Vagina (tissue), 2 donors: ENCODE measurements at regions not wholly inside any gene's neighbourhood (a gene's known extent, or its start where the extent isn't known, plus 50 kb on each side); places are given as distances from the start of the nearest gene placed in this dataset.
"Not testable (repeated sequence)": the region's sequence is repeated elsewhere in the genome, so short reads cannot be mapped to it uniquely, and the experiment has no call there.

Experiments
- DNase-seq, 2 donors: peaks; one replicate each; pipeline ENCODE4 v3.0.0-alpha.2; 2017; ENCODE audit errors: extremely low spot score in 2 of 2
- H3K27ac ChIP-seq: fragments of 200-600 bp; sonication (generic); one replicate; pipeline ENCODE4 v1.5.1; 2019
- H3K27me3 ChIP-seq: fragments of 200-600 bp; sonication (generic); one replicate; pipeline ENCODE4 v1.5.1; 2019
- H3K36me3 ChIP-seq, 2 donors: fragments of 200-600 bp; sonication (generic); one replicate each; pipeline ENCODE4 v1.5.1; 2017 to 2019
- H3K4me1 ChIP-seq: fragments of 200-600 bp; sonication (generic); one replicate; pipeline ENCODE4 v1.5.1; 2019
- H3K4me3 ChIP-seq, 2 donors: fragments of 200-600 bp; sonication (generic); 1 replicate in 1 of 2; 2 replicates in 1 of 2; pipeline ENCODE4 v1.5.1; 2016 to 2019
- H3K9me3 ChIP-seq: fragments of 200-600 bp; sonication (generic); one replicate; pipeline ENCODE4 v1.5.1; 2019
- POLR2A ChIP-seq, 2 donors: fragments of 450-650 bp; IDR thresholded peaks; one replicate each; pipeline ENCODE4 v1.6.1; 2017; ENCODE audit warnings: antibody characterized with exemption in 2 of 2, mild to moderate bottlenecking in 2 of 2, moderate library complexity in 2 of 2
- POLR2AphosphoS5 ChIP-seq, 2 donors: sonication (generic); formaldehyde crosslinking; IDR thresholded peaks; one replicate each; pipeline ENCODE4 v1.9.0; 2017; ENCODE audit warnings: antibody characterized with exemption in 2 of 2, mild to moderate bottlenecking in 2 of 2, low read depth in 1 of 2; ENCODE audit not compliant: insufficient read depth in 1 of 2
- intact Hi-C: fragments of 100-400 bp; cut with DNase I; formaldehyde crosslinking; loops from one replicate; pipeline ENCODE4 v1.15.1; 2023
- TF ChIP-seq, protein P1 (sequence below), 3 experiments: fragments of 450-650 bp in 2 of 3; fragments of 200-600 bp in 1 of 3; sonication (generic) in 1 of 3; IDR thresholded peaks; one replicate each; pipeline ENCODE4 v1.5.1; 2017 to 2019; ENCODE audit warnings: antibody characterized with exemption in 3 of 3, mild to moderate bottlenecking in 2 of 3, moderate library complexity in 2 of 3

DNA sequence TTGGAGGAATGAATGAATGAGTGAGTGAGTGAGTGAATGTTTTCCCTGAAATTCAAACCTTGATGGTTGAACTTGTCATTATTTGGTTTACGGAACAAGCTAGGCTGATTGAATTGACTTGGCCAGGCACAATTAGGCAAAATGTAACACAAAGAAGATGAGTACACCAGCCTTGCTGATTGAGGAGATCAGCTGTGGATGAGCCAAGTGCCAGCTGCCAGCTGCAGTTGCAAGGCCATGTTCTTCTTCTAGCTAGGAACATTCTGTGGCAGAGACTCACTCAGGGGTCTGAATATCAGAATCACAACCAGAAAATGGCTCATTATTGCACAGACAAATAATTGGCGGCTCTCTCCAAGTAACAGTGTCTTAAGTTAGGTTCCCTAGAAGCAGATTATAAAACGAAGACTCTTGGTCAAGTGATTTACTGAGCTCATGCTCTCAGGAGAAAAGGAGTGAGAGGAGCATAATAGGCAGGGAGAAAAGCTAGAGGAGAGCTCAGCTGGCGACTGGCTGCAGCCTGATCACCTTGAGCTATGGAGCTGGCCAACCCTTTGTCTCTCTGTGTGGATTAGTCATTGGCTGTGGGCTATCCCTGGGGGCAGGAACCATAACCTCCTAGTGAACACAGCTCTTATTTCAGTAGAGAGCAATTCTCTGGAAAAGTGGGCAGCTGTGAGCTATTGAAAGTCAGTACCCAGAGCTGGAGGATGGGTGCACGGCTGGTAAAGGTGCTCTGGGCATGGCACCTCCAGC, 225.3 kb upstream of the SERP2 start:
- Histone ChIP-seq H3K36me3 (no peaks in the 10 kb centered on the region), H3K9me3 (no peaks in the 10 kb centered on the region), H3K4me3 (no peak overlapping the region), H3K4me1 (no peaks in the 10 kb centered on the region), H3K27ac (no peak overlapping the region), H3K27me3 (no peaks in the 10 kb centered on the region)
- no peak for DNase-seq
- TF ChIP-seq, protein P1, sequence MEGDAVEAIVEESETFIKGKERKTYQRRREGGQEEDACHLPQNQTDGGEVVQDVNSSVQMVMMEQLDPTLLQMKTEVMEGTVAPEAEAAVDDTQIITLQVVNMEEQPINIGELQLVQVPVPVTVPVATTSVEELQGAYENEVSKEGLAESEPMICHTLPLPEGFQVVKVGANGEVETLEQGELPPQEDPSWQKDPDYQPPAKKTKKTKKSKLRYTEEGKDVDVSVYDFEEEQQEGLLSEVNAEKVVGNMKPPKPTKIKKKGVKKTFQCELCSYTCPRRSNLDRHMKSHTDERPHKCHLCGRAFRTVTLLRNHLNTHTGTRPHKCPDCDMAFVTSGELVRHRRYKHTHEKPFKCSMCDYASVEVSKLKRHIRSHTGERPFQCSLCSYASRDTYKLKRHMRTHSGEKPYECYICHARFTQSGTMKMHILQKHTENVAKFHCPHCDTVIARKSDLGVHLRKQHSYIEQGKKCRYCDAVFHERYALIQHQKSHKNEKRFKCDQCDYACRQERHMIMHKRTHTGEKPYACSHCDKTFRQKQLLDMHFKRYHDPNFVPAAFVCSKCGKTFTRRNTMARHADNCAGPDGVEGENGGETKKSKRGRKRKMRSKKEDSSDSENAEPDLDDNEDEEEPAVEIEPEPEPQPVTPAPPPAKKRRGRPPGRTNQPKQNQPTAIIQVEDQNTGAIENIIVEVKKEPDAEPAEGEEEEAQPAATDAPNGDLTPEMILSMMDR (IDR thresholded peaks at IDR 0.05) = no peak
- TF ChIP-seq POLR2AphosphoS5 (IDR thresholded peaks at IDR 0.05; ENCODE audit: insufficient read depth in 1 of 2, low read depth in 1 of 2) (no peak), POLR2A (IDR thresholded peaks at IDR 0.05) (no peak)
- intact Hi-C loops = loop anchor here (10.0 kb wide), 1 partner anchor 94 kb away; no protein-coding TSS in a partner anchor

DNA sequence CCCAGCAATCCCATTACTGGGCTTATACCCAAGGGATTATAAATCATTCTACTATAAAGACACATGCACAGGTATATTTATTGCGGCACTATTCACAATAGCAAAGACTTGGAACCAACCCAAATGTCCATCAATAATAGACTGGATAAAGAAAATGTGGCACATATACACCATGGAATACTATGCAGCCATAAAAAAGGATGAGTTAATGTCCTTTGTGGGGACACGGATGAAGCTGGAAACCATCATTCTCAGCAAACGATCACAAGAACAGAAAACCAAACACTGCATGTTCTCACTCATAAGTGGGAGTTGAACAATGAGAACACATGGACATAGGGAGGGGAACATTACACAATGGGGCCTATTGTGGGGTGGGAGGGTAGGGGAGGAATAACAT, 224.4 kb upstream of the SERP2 start:
- not testable (repeated sequence) for H3K4me3 ChIP-seq, H3K4me1 ChIP-seq, DNase-seq, H3K9me3 ChIP-seq, H3K36me3 ChIP-seq, H3K27ac ChIP-seq, H3K27me3 ChIP-seq
- intact Hi-C loops = loop anchor here (10.0 kb wide), 1 partner anchor 94 kb away; no protein-coding TSS in a partner anchor

DNA sequence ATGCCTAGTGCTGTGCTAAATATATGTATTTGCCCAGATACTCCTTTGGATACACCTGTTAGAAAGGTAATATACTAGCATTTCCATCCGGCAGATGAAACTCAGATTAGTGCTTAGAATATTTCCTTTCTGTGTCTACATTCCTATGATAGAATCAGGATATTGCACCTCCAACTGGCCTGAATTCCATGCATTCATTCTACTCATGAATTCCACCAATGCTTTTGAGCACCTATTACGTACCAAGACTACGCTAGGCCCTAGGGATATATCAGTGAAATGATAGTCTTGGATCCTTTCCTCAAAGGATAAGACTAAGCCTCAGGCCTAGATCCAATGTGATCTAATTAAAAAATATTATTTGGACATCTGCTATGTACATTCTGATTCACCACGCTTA, 223.8 kb upstream of the SERP2 start:
- intact Hi-C loops = loop anchor here (10.0 kb wide), 2 partner anchors 65 to 95 kb away; no protein-coding TSS in a partner anchor
- Histone ChIP-seq H3K4me3 (no peak overlapping the region), H3K27ac (no peak overlapping the region), H3K27me3 (no peaks in the 10 kb centered on the region), H3K4me1 (no peaks in the 10 kb centered on the region), H3K36me3 (no peaks in the 10 kb centered on the region), H3K9me3 (no peaks in the 10 kb centered on the region)
- no peak for DNase-seq
- TF ChIP-seq POLR2A (IDR thresholded peaks at IDR 0.05) (no peak), POLR2AphosphoS5 (IDR thresholded peaks at IDR 0.05; ENCODE audit: insufficient read depth in 1 of 2, low read depth in 1 of 2) (no peak)
- TF ChIP-seq, protein P1 (IDR thresholded peaks at IDR 0.05) = no peak

DNA sequence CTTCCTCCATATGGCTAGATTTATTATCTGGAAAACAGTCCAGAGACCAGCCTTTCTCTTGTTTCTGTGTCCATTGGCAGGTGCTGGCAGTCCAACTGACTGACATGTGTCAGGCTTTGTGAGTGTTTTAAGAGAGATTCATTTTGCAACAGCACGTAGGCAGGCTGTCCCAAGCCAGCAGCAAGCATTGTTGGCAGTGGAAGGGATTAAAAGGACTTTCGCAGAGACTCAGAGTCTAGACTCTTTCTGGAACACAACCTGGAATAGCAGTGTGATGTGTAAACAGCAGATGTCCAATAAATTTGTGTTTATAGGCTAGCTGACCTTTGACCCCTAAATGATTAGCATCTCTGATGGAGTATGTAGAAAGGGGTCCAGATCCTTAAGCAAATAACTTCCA, 222.2 kb upstream of the SERP2 start:
- no peak overlapping the region for H3K4me3 ChIP-seq
- TF ChIP-seq POLR2A (IDR thresholded peaks at IDR 0.05) (no peak), POLR2AphosphoS5 (IDR thresholded peaks at IDR 0.05; ENCODE audit: insufficient read depth in 1 of 2, low read depth in 1 of 2) (no peak)
- H3K9me3 ChIP-seq = no peaks in the 10 kb centered on the region
- H3K36me3 ChIP-seq = no peaks in the 10 kb centered on the region
- H3K27ac ChIP-seq = no peak overlapping the region
- peaks cover 12% of the 10 kb centered on the region for H3K4me1 ChIP-seq
- intact Hi-C loops = loop anchor here (10.0 kb wide), 1 partner anchor 63 kb away; no protein-coding TSS in a partner anchor
- no peak for DNase-seq
- no peaks in the 10 kb centered on the region for H3K27me3 ChIP-seq

DNA sequence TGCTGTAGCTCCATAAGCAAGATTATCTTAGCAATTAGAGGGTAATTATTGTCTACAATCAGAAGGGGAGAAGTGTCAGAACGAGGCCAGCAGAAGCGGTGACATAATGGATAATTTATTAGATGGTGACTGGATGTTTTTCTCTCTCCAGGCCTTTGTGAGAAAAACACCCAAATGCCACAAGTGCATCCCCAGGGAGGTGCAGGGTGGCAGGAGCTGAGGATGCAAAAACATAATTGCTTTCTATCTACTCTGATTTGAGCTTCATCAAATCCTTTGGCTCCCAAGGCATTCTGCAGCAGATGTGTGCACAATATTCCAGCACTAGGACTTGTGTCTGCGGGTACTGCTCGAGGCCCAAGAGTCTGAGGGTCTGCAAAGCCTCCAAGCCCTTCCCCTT, 220.1 kb upstream of the SERP2 start:
- intact Hi-C loops = loop anchor here (10.0 kb wide), 1 partner anchor 61 kb away; no protein-coding TSS in a partner anchor
- TF ChIP-seq POLR2A (IDR thresholded peaks at IDR 0.05) (no peak), POLR2AphosphoS5 (IDR thresholded peaks at IDR 0.05; ENCODE audit: insufficient read depth in 1 of 2, low read depth in 1 of 2) (no peak)
- TF ChIP-seq, protein P1 (IDR thresholded peaks at IDR 0.05) = no peak
- Histone ChIP-seq H3K9me3 (no peaks in the 10 kb centered on the region), H3K27ac (no peak overlapping the region), H3K36me3 (no peaks in the 10 kb centered on the region), H3K4me1 (peaks cover 14% of the 10 kb centered on the region), H3K4me3 (no peak overlapping the region), H3K27me3 (no peaks in the 10 kb centered on the region)
- no peak for DNase-seq
